ENCODE measurements at regions not wholly inside any gene's neighbourhood (a gene's known extent, or its start where the extent isn't known, plus 50 kb on each side); places are given as distances from the start of the nearest gene placed in this dataset.

DNA sequence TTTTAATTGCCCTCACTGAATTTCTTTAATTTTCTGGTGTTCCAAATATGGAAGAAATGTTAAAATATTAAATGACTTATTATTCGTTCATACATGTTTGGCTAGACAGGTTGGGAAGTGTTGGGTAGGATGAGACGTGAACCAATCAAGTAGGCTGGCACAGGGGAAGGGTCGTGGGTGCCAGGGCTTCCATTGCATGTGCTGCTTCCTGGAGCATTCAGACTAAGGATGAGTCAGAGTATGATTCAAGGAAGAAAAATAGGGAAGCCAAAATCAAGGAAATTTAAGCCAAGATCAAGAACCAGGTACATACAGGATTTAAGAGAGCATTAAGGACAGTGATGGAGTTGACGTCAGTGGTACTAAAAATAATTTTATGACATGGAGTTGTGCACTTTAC, 2068.0 kb downstream of the MAT2B start:
- DNase-seq = no peak

DNA sequence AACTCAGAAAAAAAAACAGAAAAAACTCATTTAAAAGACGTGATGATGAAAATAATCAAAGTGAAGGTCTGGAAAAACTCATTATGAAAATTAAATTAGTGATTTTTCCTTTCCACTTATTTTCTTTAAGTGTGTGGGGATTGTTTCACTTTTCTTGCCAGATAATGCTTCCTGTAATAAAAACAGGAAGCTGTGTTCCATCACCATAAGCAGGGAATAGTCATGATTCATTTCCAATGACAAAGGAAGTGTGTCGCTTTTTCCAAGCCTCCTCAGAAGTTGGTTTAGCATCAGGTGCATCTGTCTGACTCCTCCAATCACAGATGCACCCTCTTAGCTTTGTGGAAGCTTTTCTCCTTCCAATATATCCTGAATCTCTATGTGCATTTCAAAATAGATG, 2068.7 kb downstream of the MAT2B start:
- no peak for DNase-seq

DNA sequence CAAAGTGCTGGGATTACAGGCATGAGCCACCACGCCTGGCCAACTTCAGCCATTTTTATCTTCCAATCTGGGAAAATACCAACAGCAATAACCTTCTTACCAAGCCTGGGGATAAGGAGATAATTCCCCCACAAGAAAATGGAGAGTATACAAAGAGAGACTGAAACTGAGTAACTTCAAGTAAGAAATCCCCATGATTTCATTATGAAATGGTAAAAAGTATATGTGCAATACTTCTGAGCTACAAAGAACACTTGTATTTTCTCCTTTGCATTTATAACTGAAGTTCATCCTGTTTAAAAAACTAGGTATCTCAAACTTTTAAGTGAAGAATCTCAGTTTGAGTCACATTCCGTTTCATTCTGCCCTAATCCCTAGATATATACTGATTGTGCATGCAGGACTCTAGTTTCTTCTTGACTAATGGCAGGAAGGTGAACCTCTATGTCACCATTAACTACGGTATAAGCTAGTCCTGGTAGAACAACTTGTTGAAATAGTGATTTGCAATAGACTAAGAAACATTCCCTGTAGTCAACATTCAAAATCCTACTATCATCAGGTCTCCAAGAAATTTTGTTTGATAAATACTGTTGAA, 2071.4 kb downstream of the MAT2B start:
- DNase-seq = no peak

DNA sequence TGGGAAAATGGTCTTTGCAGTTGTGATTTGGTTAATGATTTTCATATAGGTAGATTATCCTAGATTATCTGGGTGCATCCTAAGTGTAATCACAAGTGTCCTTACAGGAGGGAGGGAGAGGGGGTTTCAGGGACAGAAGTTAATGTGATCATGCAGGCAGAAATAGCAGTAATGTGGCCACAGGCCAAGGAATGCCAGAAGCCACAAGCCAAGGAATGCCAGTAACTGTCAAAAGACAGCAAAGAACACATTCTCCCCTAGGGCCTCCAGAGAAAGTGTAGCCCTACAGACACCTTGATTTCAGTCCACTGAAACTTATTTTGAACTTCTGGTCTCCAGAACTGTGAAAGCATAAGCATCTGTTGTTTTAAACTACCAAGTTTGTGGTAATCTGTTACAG, 2074.5 kb downstream of the MAT2B start:
- DNase-seq = no peak

DNA sequence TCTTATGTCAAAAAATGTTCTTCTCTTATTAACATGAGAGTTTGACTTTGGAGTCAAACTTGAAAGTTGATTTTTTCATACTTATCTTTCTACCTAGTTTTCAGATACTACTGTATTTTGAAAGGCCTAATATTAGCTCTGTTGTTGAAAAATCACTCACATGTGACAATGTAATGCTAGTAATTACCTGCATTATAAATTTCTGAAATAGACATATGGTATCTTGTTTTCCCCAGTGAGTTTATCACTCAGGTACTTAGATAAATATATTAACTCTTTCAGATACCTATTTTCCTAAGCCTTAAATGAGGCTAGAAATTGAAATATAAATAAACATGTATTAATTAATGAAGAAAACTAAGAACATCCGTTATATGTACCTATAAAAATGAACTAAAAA, 2089.3 kb downstream of the MAT2B start:
- no peak for DNase-seq

DNA sequence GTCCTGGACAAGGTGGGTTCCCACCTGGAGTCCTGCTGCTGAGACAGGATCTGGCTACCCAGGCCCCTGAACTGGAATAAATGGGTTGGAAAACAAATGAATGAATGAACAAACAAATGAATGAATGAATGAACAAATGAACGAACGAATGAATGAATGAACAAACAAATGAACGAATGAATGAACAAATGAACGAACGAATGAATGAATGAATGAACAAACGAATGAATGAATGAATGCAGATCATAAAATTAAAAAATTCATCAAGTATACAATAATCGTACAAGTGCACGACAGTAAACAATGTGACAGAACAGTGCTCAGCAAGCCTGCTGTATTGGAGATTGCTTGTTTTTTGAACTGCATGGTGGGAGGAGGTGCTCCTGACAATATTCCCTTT, 2097.1 kb downstream of the MAT2B start:
- no peak for DNase-seq

DNA sequence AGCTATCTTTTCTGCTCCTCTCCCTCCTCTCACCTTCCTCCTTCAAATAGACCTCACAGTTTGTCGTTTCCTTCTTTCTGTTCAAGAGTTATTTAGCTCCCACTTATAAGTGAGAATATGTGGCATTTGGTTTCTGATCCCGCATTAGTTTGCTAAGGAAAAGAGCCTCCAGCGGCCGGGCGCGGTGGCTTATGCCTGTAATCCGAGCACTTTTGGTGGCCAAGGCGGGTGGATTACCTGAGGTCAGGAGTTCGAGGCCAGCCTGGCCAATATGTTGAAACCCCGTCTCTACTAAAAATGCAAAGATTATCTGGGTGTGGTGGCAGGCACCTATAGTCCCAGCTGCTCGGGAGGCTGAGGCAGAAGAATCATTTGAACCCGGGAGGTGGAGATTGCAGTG, 2101.6 kb downstream of the MAT2B start:
- no peak for DNase-seq

DNA sequence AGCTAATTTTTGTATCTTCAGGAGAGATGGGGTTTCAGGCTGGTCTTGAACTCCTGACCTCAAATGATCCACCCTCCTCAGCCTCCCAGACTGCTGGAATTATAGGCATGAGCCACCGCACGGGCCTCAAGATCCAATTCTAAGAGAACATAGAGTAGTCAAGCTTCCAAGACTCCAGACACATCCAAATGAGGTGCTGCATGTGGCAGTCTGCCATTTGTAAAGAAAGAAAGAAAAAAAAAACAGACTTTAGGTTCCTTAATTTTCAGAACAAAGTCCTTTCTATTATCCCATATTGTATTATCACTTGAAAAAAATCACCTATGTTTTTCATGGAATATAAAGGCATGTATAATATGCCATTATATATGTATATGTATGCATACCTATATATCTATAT, 2104.5 kb downstream of the MAT2B start:
- DNase-seq = no peak

DNA sequence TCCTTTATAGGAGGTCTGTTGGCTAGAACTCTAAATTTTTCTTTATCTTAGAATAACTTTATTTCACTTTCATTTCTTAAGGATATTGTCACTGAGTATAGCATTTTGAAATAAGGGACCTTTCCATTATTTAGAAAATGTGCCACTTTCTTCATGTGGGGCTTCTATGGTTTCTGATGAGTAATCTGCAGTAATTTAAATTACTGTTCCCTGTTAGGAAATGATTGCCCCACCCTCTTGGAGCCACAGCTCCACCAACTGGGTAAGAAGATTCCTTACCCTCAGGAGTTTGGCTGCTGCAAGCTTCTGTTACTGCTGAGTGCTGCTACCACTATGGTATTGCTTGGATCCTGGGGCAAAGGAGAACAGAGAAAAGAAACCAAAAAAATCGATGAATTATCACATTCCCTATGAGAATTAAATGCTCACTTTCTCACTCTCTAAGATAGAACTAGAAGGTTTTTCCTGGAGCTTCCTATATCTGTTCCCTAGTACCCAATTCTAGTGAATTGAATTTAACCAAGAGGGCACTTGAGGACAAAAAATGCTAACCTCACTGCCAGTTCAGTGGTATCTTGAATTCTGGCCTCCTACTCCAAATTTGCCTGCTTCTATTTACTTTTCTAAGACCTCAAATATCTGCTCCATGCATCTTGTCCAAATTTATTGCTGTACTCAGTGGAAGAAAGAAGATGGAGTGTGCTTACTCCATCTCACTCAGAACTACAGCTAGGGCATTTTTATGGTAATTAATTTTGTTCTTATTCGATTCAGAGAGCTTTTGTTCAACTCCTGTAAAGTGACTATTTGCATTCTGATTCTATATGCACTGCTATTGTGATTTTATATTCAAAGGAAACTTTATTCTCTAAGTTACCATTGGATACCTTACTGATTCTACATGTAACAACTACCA, 2111.3 kb downstream of the MAT2B start:
- no peak for DNase-seq

DNA sequence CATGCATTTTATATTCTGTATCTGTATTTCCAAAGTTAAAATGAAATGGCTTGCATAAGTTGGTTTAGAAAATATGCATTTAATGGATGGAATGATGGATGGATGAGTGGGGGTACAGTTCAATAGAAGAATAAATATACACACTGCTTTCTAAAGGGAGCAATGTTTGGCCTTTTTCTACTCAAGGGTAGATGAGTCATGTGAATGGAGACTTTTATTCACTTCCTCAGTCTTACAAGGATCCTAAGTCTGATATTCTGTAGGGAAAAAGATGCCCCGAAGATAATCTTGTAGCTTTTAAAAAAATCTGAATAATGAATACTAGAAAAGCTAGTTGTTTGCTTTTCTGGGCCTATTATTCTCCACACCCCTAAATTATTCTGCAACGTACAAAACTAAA, 2112.1 kb downstream of the MAT2B start:
- no peak for DNase-seq

DNA sequence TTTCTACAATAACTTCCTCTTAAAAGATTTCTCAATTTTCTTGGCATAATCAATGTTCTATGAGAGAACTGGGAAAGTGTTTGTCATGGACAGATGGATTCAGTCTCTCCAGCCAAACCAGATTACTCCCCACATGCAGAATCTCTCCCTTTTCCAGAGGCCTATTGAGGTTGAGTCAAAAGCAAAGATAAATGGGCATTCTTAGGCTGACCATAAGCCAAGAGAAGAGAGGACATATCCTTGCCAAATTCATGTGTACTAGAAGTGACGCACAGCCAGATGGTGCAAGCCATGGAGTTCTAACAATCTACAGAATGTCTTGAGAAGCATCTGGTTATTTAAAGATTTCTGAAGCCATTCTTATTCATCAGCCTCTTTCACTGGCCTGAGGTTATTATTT, 2115.0 kb downstream of the MAT2B start:
- DNase-seq = no peak

DNA sequence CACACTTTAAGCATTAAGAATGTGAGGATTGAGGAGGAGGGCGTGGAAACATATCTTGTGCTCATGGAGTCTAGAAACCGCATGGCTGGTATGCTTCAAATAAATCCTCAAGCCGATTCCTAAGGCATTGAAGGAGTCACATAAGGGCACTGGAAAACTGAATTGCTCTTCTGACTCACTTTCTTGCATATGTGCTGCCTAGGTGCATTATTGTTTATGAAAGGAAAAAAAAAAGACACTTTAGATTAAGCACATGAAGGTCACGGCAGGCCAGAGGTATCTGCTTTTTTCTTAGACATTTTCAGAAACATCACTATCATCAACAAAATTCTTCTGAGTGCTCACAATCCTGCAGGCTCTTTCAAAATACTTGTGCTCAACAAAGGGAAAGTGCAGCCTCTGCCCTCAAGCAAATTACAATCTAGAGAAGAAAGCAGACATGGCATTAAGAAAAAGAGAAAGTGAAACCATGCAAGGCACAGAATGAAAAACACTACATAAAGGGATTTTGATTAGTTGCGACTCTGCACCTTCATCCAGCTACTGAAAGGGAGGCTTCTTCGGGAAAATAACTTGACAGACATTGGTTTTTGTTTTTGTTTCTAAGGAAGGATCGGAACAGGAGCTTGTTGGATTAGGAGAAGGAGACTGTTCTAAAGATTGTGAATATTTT, 2117.6 kb downstream of the MAT2B start:
- DNase-seq = no peak

DNA sequence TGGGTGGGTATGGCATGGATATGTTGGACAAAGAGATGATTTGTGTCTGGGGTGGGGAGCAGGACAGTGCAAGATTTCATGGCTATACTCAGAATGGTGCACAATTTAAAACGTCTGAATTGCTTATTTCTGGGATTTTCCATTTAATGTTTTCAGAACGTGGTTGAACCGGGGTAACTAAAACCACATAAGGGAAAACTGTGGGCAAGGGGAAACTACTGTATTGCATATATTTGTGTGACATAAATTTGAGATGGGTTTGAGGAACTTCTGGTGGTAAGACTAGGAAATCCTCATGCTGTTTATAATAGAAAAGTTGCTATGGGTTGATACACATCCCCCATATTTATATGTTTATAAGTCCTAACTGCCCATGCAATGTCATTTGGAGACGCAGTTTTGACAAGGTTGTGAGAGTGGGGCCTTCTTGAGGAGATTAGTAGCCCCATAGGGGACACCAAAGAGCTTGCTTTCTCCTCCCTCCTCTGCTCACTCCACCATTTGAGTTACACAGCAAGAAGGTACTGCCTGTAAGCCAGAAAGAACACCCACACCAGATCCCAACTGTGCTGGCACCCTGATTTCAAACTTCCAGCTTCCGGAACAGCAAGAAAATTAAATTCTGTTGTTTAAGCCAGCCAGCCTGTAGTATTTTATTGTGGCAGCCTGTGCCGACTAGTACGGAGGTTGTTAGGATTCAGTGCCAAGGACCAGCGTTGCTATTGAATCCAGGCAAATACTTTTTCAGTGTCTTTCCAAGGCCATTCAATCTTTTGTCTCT, 2118.9 kb downstream of the MAT2B start:
- DNase-seq = no peak

DNA sequence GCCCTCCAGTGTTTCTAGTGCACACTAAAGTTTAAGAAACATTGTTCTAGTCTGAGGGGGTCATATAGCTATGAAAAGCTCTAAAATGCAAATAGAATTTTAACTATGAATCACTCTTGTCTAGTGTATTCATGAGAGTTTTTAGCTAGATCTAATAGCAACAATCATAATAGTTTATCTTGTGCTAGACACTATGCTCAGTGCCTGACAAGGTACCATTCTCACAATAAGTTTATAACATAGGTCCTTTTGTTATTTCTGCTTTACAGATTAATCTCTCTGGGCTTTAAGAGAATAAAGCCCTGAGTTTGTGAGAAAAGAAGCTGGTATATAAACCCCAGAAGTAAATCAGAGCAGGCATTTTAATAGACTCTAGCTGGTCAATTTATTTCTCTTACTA, 2120.7 kb downstream of the MAT2B start:
- no peak for DNase-seq

DNA sequence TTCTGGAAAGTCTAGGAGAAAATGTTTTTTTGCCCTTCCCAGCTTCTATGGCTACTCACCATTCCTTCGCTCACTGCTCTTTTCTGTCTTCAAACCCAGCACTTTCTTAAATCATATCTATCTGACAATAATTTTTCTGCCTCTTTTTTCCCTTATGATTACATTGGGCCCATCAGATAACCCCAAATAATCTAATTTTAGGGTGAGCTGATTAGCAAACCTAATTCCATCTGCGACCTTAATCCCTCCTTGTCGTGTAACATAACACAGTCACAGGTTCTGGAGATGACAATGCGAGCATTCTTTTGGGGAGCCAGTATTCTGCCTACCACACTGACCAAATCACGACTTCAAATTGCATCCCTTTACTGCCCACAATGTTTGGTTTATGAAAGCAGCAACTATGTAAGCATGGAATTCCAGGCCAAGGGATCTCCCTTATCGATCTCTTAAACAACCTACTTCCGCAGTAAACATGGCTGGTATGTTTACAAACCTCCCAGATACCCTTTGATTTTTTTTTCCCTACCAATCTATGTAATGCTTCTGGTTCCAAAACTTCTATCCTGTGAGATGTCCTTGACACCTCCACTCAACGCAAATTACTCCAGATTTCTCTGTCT, 2122.2 kb downstream of the MAT2B start:
- DNase-seq = no peak

DNA sequence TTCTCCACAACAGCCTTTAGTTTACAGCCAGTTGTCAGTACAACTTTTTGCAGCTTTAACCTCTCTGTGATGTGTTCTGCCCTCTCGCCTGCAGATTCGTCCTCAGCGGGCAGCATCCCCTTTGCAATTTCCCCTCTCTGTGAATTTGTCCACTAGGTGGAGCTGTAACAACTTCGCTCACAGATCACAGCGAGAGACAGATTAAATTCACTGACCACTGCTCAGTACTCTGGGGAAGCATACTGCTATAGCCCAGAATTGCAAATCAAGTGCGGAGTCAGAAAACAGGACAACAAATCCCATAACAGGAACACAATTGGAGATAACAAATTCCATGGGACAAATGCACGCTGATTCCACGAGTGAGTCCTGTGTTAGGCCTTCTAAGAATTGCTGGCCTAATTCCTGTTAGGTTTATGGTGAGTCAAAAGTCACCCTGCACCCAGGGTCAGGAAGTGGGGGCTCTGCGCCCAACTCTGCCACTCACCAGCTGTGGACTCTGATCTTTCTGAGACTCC, 2124.9 kb downstream of the MAT2B start:
- DNase-seq = peak; percentile 83

DNA sequence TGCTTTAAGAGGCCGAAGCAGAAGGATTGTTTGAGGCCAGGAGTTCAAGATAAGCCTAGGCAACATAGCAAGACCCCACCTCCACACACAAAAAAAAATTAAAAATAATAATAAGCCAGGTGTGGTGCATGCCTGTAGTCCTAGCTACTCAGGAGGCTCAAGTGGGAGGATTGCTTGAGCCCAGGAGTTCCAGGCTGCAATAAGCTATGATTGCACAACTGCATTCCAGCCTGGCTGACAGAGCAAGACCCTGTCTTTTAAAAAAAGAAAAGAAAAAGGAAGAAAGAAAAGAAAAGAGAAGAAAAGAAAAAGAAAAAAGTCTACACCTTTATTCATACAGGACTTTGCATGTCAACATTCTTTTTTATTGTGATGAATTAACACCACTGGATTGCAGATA, 2125.8 kb downstream of the MAT2B start:
- no peak for DNase-seq

DNA sequence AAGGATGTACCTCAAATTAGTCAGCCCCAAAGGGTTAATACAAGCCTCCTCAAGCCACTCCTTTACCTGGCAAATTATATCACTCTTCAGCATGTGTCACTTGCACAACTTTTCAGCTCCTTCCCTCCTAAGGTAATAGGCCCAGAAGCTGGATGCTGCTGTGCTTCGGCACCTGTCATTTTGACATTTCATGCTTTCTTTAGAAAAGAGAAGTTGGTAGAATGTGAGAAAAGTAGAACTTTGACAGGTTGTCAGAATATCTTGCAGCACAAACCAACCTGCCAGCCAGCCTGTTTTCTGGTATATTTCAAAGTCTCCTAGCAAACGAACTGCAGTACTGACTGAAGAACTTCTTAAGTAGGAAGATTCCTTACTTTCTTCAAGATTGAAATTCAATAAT, 2136.9 kb downstream of the MAT2B start:
- no peak for DNase-seq

DNA sequence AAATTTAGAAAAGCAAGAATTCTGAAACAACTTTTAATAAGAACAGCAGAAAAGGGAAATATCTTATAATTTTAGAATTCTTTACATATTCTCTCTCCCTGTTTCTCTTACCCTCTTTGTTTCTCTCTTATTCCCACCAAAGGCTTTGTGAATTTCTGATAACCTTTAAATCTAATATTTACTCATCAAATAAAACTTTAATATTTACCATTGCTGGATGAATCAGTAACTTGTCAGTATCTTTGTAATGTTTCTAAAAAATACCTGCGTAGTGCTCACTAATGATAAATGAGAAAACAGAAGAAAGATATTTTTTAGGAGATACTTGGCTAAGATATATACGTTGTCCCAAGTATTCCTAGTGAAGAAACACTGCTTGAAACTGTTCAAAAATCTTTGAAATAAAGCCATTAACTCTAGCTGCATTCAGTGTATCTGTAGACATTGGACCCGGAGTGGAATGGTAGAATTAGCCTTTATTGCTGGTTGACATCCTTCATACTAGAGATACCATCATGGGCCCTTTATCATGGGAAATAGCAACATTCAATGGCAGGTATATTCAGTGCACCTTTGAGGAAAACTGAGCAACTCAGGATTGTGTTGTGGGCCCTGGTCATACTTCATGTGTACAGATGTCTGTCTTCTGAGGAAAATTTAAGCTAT, 2160.4 kb downstream of the MAT2B start:
- DNase-seq = no peak

DNA sequence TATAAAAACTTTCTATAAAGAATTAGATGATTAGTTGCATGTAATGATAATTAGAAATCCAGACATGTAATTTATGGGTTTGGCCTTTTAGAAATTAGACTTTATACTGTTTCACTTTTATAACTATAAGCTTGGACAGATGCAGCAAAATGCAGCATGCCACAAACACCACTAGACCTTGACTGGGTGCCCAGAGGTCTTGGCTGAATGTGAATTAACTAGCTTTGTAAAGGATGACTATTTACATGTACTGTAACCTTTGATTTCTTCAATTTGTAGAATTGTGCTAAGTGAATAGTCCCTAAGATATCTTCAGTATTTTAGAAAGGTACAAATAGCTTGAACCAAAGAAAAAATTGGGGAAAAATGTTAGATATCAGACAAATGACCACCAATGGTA, 2168.1 kb downstream of the MAT2B start:
- DNase-seq = no peak

DNA sequence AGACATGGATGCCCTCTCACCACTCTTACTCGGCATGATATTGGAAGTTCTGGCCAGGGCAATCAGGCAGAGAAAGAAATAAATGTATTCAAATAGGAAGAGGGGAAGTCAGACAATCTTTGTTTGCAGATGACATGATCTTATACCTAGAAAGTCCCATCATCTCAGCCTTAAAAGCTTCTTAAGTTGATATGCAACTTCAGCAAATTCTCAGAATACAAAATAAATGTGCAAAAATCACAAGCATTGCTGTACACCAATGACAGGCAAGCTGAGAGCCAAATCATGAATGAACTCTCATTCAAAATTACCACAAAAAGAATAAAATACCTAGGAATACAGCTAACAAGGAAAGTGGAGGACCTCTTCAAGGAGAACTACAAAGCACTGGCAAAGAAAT, 2190.4 kb downstream of the MAT2B start:
- DNase-seq = no peak
